Adrenal gland (tissue), 9 donors: ENCODE measurements at regions not wholly inside any gene's neighbourhood (a gene's known extent, or its start where the extent isn't known, plus 50 kb on each side); places are given as distances from the start of the nearest gene placed in this dataset.

Source experiments
- DNase-seq, 7 donors: peaks; one replicate each; pipeline ENCODE4 v3.0.0-alpha.2; 2019 to 2020
- H3K27ac ChIP-seq, 5 donors: fragments of 200-600 bp; sonication (generic) in 4 of 5; 1 replicate in 3 of 5; 2 replicates in 2 of 5; pipeline versions ENCODE4 v1.5.1 to v1.8.0; 2016 to 2020; ENCODE audit warnings: mild to moderate bottlenecking in 1 of 5
- H3K27me3 ChIP-seq: fragments of 200-600 bp; 2 replicates; pipeline ENCODE4 v1.8.0; 2021
- H3K36me3 ChIP-seq, 2 donors: fragments of 200-600 bp; replicated peaks in 1 of 2; 1 replicate in 1 of 2; 2 replicates in 1 of 2; pipeline versions ENCODE4 v1.5.1 to v1.8.0; 2018 to 2022
- H3K4me1 ChIP-seq, 2 donors: fragments of 200-600 bp; replicated peaks in 1 of 2; 1 replicate in 1 of 2; 2 replicates in 1 of 2; pipeline versions ENCODE4 v1.5.1 to v1.8.0; 2018 to 2021
- H3K4me3 ChIP-seq, 4 donors: fragments of 200-600 bp; sonication (generic) in 3 of 4; one replicate each; pipeline ENCODE4 v1.5.1; 2016 to 2018
- H3K9me3 ChIP-seq, 3 donors: fragments of 200-600 bp; sonication (generic) in 1 of 3; replicated peaks in 1 of 3; 1 replicate in 2 of 3; 2 replicates in 1 of 3; pipeline versions ENCODE4 v1.5.1 to v1.8.0; 2016 to 2021
- CTCF ChIP-seq, 6 experiments: fragments of 450-650 bp in 4 of 6; fragments of 200-600 bp in 2 of 6; sonication (generic) in 1 of 6; IDR thresholded peaks; 1 replicate in 5 of 6; 2 replicates in 1 of 6; pipeline versions ENCODE4 v1.5.1 to v1.8.0; 2016 to 2021; ENCODE audit warnings: antibody characterized with exemption in 6 of 6, mild to moderate bottlenecking in 2 of 6, moderate library complexity in 1 of 6
- POLR2A ChIP-seq, 2 donors: fragments of 450-650 bp; IDR thresholded peaks; one replicate each; pipeline ENCODE4 v1.6.1; 2017; ENCODE audit warnings: antibody characterized with exemption in 2 of 2, mild to moderate bottlenecking in 2 of 2, moderate library complexity in 1 of 2
- WGBS, 4 donors: extraction: QIAGEN DNeasy Blood & Tissue Kit in 2 of 4; methylation state at CpG; one replicate each; pipeline versions ENCODE4 v1.1.5 to v1.1.7; 2013 to 2017; 5-methylcytosine and 5-hydroxymethylcytosine counted together
- intact Hi-C, 2 donors: fragments of 100-400 bp; cut with DNase I; formaldehyde crosslinking; loops; one replicate each; pipeline versions ENCODE4 v1.14.1 to v1.15.0; 2022 to 2023
- donor health status: healthy with polysubstance abuse.
- donor health status: Bipolar disorder and iron deficiency.
- donor health status: DM: yes; HTN: yes; CAD: no.
- donor health status: DM: no; HTN: no; CAD: no.
- donor health status: DM: no; HTN: no; CAD: no.

DNA sequence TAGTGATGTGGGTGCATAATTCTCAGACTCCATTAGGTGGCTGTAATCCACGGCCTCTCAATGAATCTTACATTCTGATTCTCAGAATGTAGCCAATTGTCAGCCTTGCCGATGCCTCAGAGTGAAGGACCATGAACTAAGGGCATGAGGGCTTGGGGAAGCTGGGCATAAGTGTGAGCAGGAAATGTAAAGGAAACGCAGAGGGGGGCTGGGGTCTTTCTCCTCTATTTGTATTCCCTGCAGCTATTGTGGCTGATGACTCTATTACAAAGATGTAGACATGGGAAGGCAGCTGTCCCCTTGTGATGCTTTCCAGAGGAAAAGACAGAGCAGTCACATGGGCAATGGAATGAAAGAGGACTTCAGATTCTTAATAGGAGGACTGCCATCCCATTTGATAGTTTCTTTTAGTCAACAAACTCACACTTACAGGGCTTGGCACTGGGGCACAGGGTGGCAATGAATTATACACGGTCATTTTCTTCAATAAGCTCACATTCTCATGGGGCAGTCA lies 353.2 kb upstream of the PKDCC start:
- no peaks in the 10 kb centered on the region for H3K9me3 ChIP-seq
- H3K4me1 ChIP-seq: peaks cover 0 to 4% of the 10 kb centered on the region in 2 donors
- no peak overlapping the region for H3K27ac ChIP-seq
- H3K4me3 ChIP-seq: no peak overlapping the region
- intact Hi-C loops: loop anchor here (5.0 to 10.0 kb wide), 3 partner anchors 88 to 1780 kb away; no protein-coding TSS in a partner anchor
- H3K27me3 ChIP-seq: no peaks in the 10 kb centered on the region
- no peak for TF ChIP-seq POLR2A (IDR thresholded peaks at IDR 0.05)
- TF ChIP-seq CTCF (IDR thresholded peaks at IDR 0.05): no peak
- 71 to 84% (median 79%) methylated on average over 4 of the region's 4 CpGs for WGBS, 4 donors
- DNase-seq: no peak
- H3K36me3 ChIP-seq: no peaks in the 10 kb centered on the region

- Histone ChIP-seq H3K9me3 (no peaks in the 10 kb centered on the region), H3K27me3 (no peaks in the 10 kb centered on the region), H3K4me1 (peaks cover 0 to 4% of the 10 kb centered on the region in 2 donors), H3K4me3 (no peak overlapping the region), H3K36me3 (no peaks in the 10 kb centered on the region), H3K27ac (no peak overlapping the region)
- TF ChIP-seq CTCF (IDR thresholded peaks at IDR 0.05): peak in 1 of 6 experiments; percentile 12
- no peak for TF ChIP-seq POLR2A (IDR thresholded peaks at IDR 0.05)
- DNase-seq: no peak
- 73 to 79% (median 76%) methylated on average over 8 of the region's 8 CpGs for WGBS, 4 donors
- intact Hi-C loops: loop anchor here (5.0 to 10.0 kb wide), 3 partner anchors 87 to 1781 kb away; no protein-coding TSS in a partner anchor
These were observed 352.4 kb upstream of the PKDCC start for GRCh38 chr2:41695198-41696113.

GRCh38 chr2:41697389-41697788 lies 350.4 kb upstream of the PKDCC start:
- Histone ChIP-seq H3K27ac (no peak overlapping the region), H3K36me3 (no peaks in the 10 kb centered on the region), H3K4me1 (peaks cover 0 to 4% of the 10 kb centered on the region in 2 donors), H3K27me3 (no peaks in the 10 kb centered on the region), H3K9me3 (no peaks in the 10 kb centered on the region), H3K4me3 (no peak overlapping the region)
- no peak for DNase-seq
- intact Hi-C loops: loop anchor here (5.0 to 10.0 kb wide), 3 partner anchors 85 to 1783 kb away; no protein-coding TSS in a partner anchor
- 94 to 98% (median 97%) methylated on average over 26 to 36 of the region's 36 CpGs for WGBS, 4 donors
- no peak for TF ChIP-seq POLR2A (IDR thresholded peaks at IDR 0.05)

DNA sequence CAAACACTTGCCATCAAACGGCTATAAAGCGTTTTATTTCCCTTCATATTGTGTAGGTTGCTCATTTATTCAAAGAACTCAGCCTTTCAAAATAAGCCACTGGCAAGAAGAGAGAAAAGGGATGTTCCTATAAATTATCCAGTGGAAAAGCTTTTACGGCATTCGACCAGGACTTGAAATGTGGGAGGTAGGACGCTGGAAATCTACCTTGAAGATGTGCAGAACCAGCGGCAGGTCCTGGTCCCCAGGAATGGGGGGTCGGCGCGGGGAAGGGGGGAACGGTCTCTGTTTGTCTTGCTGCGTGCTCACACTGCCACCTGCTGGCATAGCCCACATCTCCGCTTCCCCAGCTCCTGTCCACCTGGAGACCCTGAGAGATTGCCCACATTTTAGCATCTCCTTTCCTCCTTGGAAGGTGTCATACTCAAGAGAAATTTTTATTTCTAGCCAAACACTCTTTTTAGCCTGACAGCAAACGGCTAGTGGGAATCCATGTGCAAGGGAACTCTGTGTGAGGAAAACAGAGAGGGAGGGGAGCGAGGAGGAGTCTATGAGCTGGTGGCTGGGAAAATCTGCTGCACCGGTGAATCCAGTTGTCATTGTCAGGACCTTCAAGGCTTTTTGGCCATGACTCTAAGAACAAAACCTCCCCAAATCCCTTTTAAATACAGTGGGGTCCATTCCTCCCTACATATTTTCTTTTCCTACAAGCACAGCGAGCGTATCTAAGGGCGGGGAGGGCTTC lies 349.0 kb upstream of the PKDCC start:
- H3K4me3 ChIP-seq: peak overlapping the region in 1 of 4 donors; percentile 20
- WGBS, 4 donors: 24 to 29% (median 27%) methylated on average over 18 of the region's 18 CpGs
- H3K27me3 ChIP-seq: no peaks in the 10 kb centered on the region
- TF ChIP-seq CTCF (IDR thresholded peaks at IDR 0.05): peak; percentile 71 to 89 (median 82)
- no peak for TF ChIP-seq POLR2A (IDR thresholded peaks at IDR 0.05)
- no peaks in the 10 kb centered on the region for H3K9me3 ChIP-seq
- H3K27ac ChIP-seq: no peak overlapping the region
- peak; percentile 24 to 67 (median 39) for DNase-seq
- peaks cover 0 to 4% of the 10 kb centered on the region in 2 donors for H3K4me1 ChIP-seq
- H3K36me3 ChIP-seq: no peaks in the 10 kb centered on the region
- intact Hi-C loops: loop anchor here (2.0 to 10.0 kb wide), 4 partner anchors 83 to 1784 kb away; no protein-coding TSS in a partner anchor
